ENCODE measurements at regions not wholly inside any gene's neighbourhood (a gene's known extent, or its start where the extent isn't known, plus 50 kb on each side); places are given as distances from the start of the nearest gene placed in this dataset.

DNA sequence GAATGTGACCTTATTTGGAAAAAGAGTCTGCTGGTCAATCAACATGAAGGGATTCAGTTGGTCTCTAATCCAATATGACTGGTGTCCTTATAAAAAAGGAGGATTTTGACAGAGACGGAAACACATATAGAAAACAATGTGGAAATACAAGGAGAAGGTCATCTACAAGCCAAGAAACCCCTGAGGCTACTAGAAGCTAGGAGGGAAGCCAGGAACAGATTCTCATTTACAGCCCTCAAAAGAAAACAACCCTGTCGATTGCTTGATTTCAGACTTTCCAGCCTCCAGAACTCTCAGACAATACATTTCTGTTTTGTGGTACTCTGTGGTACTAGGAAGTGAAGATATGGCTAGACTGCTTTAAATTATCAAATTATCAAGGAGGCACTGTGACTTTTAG is 162.9 kb upstream of the IGF1R start:
- H3K9ac ChIP-seq (ENCODE audit: low read length) = no peak overlapping the region
- no peak overlapping the region for H3K27ac ChIP-seq (ENCODE audit: low read depth, low read length, poor library complexity, severe bottlenecking)
- TF ChIP-seq EZH2 (IDR thresholded peaks at IDR 0.05; ENCODE audit: borderline replicate concordance, low read length) (no peak), CTCF (IDR thresholded peaks at IDR 0.05; ENCODE audit: low read length) (no peak)
- H3K9me3 ChIP-seq (ENCODE audit: low read length) = no peaks in the 10 kb centered on the region
- H3K9me2 ChIP-seq (ENCODE audit: low read depth, low read length) = no peaks in the 10 kb centered on the region
- no peak overlapping the region for H2AFZ ChIP-seq (ENCODE audit: low read length)
- H3K4me3 ChIP-seq (ENCODE audit: low read depth, low read length, poor library complexity, severe bottlenecking) = no peak overlapping the region
- H3K36me3 ChIP-seq (ENCODE audit: insufficient read depth, low read length) = no peaks in the 10 kb centered on the region
- H4K20me1 ChIP-seq (ENCODE audit: insufficient read depth, low read length) = no peaks in the 10 kb centered on the region
- H3F3A ChIP-seq (ENCODE audit: insufficient read depth, low read length) = no peaks in the 10 kb centered on the region
- H3K27me3 ChIP-seq (ENCODE audit: insufficient read depth, low read length) = no peaks in the 10 kb centered on the region
- H3K79me2 ChIP-seq (ENCODE audit: insufficient read depth, low read length) = no peaks in the 10 kb centered on the region
- H3K4me2 ChIP-seq (ENCODE audit: low read length) = no peak overlapping the region
- H3K4me1 ChIP-seq (ENCODE audit: insufficient read depth, low read length, severe bottlenecking) = no peaks in the 10 kb centered on the region

DNA sequence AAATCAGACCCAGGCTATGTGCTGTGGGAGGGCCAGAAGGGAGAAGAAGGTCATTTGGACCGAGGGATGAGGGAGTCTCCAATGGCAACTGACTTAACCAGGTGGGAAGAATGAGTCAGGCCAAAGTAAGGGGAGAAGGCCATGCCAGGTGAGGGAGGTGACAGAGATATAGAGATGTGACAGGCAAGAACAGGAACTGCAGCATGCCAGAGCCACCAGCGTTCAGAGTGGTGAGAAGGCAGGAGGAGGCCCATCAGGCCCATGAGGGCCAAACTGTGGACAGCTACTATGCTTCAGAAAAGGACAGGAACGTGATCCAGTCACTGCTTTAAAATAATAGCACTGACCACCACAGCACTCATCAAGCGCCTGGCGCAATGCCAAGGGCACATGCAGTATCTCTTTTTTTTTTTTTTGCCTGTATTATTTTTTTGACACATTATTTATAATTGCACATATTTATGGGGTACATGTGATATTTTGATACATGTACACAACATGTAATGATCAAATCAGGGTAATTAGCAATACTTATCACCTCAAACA is 154.3 kb upstream of the IGF1R start:
- Histone ChIP-seq H3K9me2 (ENCODE audit: low read depth, low read length) (no peaks in the 10 kb centered on the region), H3K9ac (ENCODE audit: low read length) (no peak overlapping the region), H2AFZ (ENCODE audit: low read length) (no peak overlapping the region), H3K4me3 (ENCODE audit: low read depth, low read length, poor library complexity, severe bottlenecking) (no peak overlapping the region), H3K9me3 (ENCODE audit: low read length) (no peaks in the 10 kb centered on the region), H3K36me3 (ENCODE audit: insufficient read depth, low read length) (no peaks in the 10 kb centered on the region), H3K4me1 (ENCODE audit: insufficient read depth, low read length, severe bottlenecking) (no peaks in the 10 kb centered on the region), H3K4me2 (ENCODE audit: low read length) (no peak overlapping the region), H3K27ac (ENCODE audit: low read depth, low read length, poor library complexity, severe bottlenecking) (no peak overlapping the region), H3F3A (ENCODE audit: insufficient read depth, low read length) (no peaks in the 10 kb centered on the region), H4K20me1 (ENCODE audit: insufficient read depth, low read length) (no peaks in the 10 kb centered on the region), H3K79me2 (ENCODE audit: insufficient read depth, low read length) (no peaks in the 10 kb centered on the region), H3K27me3 (ENCODE audit: insufficient read depth, low read length) (no peaks in the 10 kb centered on the region)
- TF ChIP-seq CTCF (IDR thresholded peaks at IDR 0.05; ENCODE audit: low read length) = no peak
- TF ChIP-seq EZH2 (IDR thresholded peaks at IDR 0.05; ENCODE audit: borderline replicate concordance, low read length) = no peak

DNA sequence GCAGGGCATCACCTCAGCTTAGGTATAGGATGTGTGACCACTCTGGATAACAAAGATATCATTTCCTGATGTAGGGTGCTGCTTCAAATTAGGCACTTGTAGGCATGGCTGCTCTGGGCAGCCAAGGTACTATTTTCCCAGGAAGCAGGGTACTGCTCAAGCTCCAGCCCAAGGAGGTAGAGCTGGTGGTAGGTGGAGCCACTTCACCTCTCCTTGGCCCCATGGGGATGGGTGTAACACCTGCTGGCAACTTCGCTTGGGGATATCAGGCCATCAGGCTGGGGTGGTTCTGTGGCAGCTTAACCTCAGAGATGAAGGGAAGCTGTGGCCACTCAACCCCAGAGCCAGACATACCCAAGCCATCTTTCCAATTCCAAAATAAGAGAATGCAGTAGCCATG is 147.1 kb upstream of the IGF1R start:
- H3K9ac ChIP-seq (ENCODE audit: low read length) = no peak overlapping the region
- H4K20me1 ChIP-seq (ENCODE audit: insufficient read depth, low read length) = no peaks in the 10 kb centered on the region
- TF ChIP-seq EZH2 (IDR thresholded peaks at IDR 0.05; ENCODE audit: borderline replicate concordance, low read length) = no peak
- TF ChIP-seq CTCF (IDR thresholded peaks at IDR 0.05; ENCODE audit: low read length) = no peak

More for the DNA sequence above, 147.1 kb upstream of the IGF1R start:
- no peaks in the 10 kb centered on the region for H3K9me3 ChIP-seq (ENCODE audit: low read length)
- H3K27me3 ChIP-seq (ENCODE audit: insufficient read depth, low read length) = no peaks in the 10 kb centered on the region
- no peaks in the 10 kb centered on the region for H3K79me2 ChIP-seq (ENCODE audit: insufficient read depth, low read length)
- no peak overlapping the region for H2AFZ ChIP-seq (ENCODE audit: low read length)
- no peaks in the 10 kb centered on the region for H3K4me1 ChIP-seq (ENCODE audit: insufficient read depth, low read length, severe bottlenecking)
- no peak overlapping the region for H3K27ac ChIP-seq (ENCODE audit: low read depth, low read length, poor library complexity, severe bottlenecking)
- no peak overlapping the region for H3K4me2 ChIP-seq (ENCODE audit: low read length)
- H3F3A ChIP-seq (ENCODE audit: insufficient read depth, low read length) = no peaks in the 10 kb centered on the region
- H3K4me3 ChIP-seq (ENCODE audit: low read depth, low read length, poor library complexity, severe bottlenecking) = no peak overlapping the region
- H3K36me3 ChIP-seq (ENCODE audit: insufficient read depth, low read length) = no peaks in the 10 kb centered on the region
- no peaks in the 10 kb centered on the region for H3K9me2 ChIP-seq (ENCODE audit: low read depth, low read length)
